Sigmoid colon (tissue), 6 donors: ENCODE measurements at regions not wholly inside any gene's neighbourhood (a gene's known extent, or its start where the extent isn't known, plus 50 kb on each side); places are given as distances from the start of the nearest gene placed in this dataset.

ENCODE experiments used
- DNase-seq: peaks from one replicate; pipeline ENCODE4 v3.0.0-alpha.2; 2019
- H3K27ac ChIP-seq, 4 donors: fragments of 200-600 bp; sonication (generic); one replicate each; pipeline ENCODE4 v1.5.1; 2016 to 2019; ENCODE audit warnings: mild to moderate bottlenecking in 1 of 4
- H3K27me3 ChIP-seq, 3 donors: fragments of 200-600 bp; sonication (generic); one replicate each; pipeline ENCODE4 v1.5.1; 2019; ENCODE audit warnings: mild to moderate bottlenecking in 1 of 3
- H3K36me3 ChIP-seq, 4 donors: fragments of 200-600 bp; sonication (generic); one replicate each; pipeline ENCODE4 v1.5.1; 2016 to 2019
- H3K4me1 ChIP-seq, 4 donors: fragments of 200-600 bp; sonication (generic); one replicate each; pipeline ENCODE4 v1.5.1; 2017 to 2019
- H3K4me3 ChIP-seq, 4 donors: fragments of 200-600 bp; sonication (generic); one replicate each; pipeline ENCODE4 v1.5.1; 2017 to 2019; ENCODE audit warnings: mild to moderate bottlenecking in 2 of 4, moderate library complexity in 1 of 4
- H3K9me3 ChIP-seq, 4 donors: fragments of 200-600 bp in 3 of 4; sonication (generic) in 3 of 4; one replicate each; pipeline versions ENCODE4 v1.5.1 to v1.6.1; 2013 to 2019
- EP300 ChIP-seq, 4 donors: sonication (generic); formaldehyde crosslinking; IDR thresholded peaks; one replicate each; pipeline ENCODE4 v1.6.1; 2017; ENCODE audit warnings: antibody characterized with exemption in 4 of 4
- POLR2A ChIP-seq, 2 donors: fragments of 450-650 bp; IDR thresholded peaks; one replicate each; pipeline ENCODE4 v1.6.1; 2016; ENCODE audit warnings: antibody characterized with exemption in 2 of 2, mild to moderate bottlenecking in 2 of 2, moderate library complexity in 2 of 2
- POLR2AphosphoS5 ChIP-seq, 4 donors: sonication (generic); formaldehyde crosslinking; IDR thresholded peaks; one replicate each; pipeline ENCODE4 v1.6.1; 2017; ENCODE audit warnings: antibody characterized with exemption in 4 of 4
- whole genome bisulfite sequencing, 2 donors: extraction: QIAGEN DNeasy Blood & Tissue Kit; methylation state at CpG; one replicate each; pipeline ENCODE4 v1.1.7; 2013; 5-methylcytosine and 5-hydroxymethylcytosine counted together
- intact Hi-C: fragments of 100-400 bp; cut with DNase I; formaldehyde crosslinking; loops from one replicate; pipeline ENCODE4 v1.15.1; 2023
- TF ChIP-seq, protein P1 (sequence below), 4 experiments: fragments of 450-650 bp in 3 of 4; fragments of 200-600 bp in 1 of 4; IDR thresholded peaks; one replicate each; pipeline ENCODE4 v1.5.1; 2016 to 2019; ENCODE audit warnings: antibody characterized with exemption in 4 of 4, mild to moderate bottlenecking in 3 of 4, moderate library complexity in 2 of 4
- donor health status: healthy with polysubstance abuse.
- donor health status: healthy.

DNA sequence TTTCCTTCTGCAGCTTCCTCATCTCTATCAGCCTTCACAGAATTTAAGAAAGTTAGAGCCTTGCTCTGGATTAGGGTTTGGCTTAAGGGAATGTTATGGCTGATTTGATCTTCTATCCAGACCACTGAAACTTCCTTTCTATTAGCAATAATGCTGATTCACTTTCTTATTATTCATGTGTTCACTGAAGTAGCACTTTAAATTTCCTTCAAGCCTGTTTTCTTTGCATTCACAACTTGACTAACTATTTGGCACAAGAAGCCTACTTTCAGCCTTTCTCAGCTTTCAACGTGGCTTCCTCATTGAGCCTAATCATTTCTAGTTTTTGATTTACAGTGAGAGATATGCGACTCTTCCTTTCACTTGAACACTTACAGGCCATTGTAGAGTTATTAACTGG, 528.5 kb downstream of the PLPP3 start:
- H3K4me3 ChIP-seq = no peak overlapping the region
- no peak for TF ChIP-seq EP300 (IDR thresholded peaks at IDR 0.05)
- no peak for TF ChIP-seq POLR2AphosphoS5 (IDR thresholded peaks at IDR 0.05)
- TF ChIP-seq POLR2A (IDR thresholded peaks at IDR 0.05) = no peak
- TF ChIP-seq, protein P1, sequence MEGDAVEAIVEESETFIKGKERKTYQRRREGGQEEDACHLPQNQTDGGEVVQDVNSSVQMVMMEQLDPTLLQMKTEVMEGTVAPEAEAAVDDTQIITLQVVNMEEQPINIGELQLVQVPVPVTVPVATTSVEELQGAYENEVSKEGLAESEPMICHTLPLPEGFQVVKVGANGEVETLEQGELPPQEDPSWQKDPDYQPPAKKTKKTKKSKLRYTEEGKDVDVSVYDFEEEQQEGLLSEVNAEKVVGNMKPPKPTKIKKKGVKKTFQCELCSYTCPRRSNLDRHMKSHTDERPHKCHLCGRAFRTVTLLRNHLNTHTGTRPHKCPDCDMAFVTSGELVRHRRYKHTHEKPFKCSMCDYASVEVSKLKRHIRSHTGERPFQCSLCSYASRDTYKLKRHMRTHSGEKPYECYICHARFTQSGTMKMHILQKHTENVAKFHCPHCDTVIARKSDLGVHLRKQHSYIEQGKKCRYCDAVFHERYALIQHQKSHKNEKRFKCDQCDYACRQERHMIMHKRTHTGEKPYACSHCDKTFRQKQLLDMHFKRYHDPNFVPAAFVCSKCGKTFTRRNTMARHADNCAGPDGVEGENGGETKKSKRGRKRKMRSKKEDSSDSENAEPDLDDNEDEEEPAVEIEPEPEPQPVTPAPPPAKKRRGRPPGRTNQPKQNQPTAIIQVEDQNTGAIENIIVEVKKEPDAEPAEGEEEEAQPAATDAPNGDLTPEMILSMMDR (IDR thresholded peaks at IDR 0.05) = no peak
- DNase-seq = no peak
- intact Hi-C loops = loop anchor here (10.0 kb wide), 3 partner anchors 424 to 666 kb away; partner anchors contain the start of gene PLPP3
- peaks cover 0 to under 1% (median 0%) of the 10 kb centered on the region in 4 donors for H3K4me1 ChIP-seq
- no peaks in the 10 kb centered on the region for H3K36me3 ChIP-seq
- H3K27me3 ChIP-seq = no peaks in the 10 kb centered on the region
- H3K27ac ChIP-seq = no peak overlapping the region
- H3K9me3 ChIP-seq = peaks cover 0 to 4% (median 0%) of the 10 kb centered on the region in 4 donors
- WGBS, 2 donors = 51 to 81% methylated on average over 2 of the region's 2 CpGs

DNA sequence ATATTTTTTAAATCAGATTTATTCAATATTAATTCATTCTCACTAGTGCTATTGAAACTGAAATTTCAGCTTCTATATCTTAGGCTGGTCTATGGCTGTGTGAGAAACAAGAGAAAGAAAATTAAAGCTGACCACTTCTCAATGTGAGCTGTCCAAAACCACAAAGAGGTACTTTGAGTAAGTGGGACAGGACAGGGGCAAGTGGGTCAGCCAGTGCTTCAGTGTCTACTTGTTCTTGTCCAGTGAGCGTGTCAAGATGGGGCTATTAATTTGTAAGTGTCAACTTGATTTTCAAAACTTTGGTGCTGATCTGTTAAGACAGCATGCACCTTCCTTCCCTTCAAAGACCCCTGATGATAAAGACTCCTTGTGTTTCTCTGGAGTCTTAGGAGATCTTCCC, 533.9 kb downstream of the PLPP3 start:
- no peak overlapping the region for H3K27ac ChIP-seq
- H3K27me3 ChIP-seq = no peaks in the 10 kb centered on the region
- no peaks in the 10 kb centered on the region for H3K36me3 ChIP-seq
- peaks cover 0 to 3% (median 0%) of the 10 kb centered on the region in 4 donors for H3K9me3 ChIP-seq
- no peak for DNase-seq
- intact Hi-C loops = no loop called here
- no peak overlapping the region for H3K4me3 ChIP-seq
- WGBS, 2 donors = 79 to 94% methylated on average over 1 of the region's 1 CpG
- TF ChIP-seq POLR2AphosphoS5 (IDR thresholded peaks at IDR 0.05) (no peak), EP300 (IDR thresholded peaks at IDR 0.05) (no peak), POLR2A (IDR thresholded peaks at IDR 0.05) (no peak)
- TF ChIP-seq, protein P1 (IDR thresholded peaks at IDR 0.05) = no peak
- H3K4me1 ChIP-seq = no peaks in the 10 kb centered on the region

DNA sequence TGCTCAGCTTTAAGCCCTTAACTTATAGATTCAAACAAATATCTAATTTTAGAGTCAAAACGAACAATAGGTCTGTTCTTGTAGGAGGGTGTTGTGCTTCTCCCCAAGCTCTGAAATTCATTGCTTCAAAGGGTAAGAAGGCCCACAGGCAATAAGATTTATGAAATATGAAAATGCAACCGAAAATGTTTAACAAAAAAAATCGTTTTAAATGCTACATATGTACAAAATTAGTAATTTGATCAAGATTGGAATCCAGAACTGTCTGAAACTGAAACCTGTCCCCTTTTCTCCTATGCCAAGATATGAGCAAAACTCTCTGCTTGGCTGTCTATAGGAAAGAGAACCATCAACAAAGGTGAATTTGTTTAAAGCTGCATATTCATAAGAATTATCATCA, 534.3 kb downstream of the PLPP3 start:
- WGBS, 2 donors = 65 to 77% methylated on average over 3 of the region's 3 CpGs
- DNase-seq = no peak
- intact Hi-C loops = no loop called here
- Histone ChIP-seq H3K27me3 (no peaks in the 10 kb centered on the region), H3K4me1 (no peaks in the 10 kb centered on the region), H3K4me3 (no peak overlapping the region), H3K36me3 (no peaks in the 10 kb centered on the region), H3K9me3 (no peaks in the 10 kb centered on the region), H3K27ac (no peak overlapping the region)
- TF ChIP-seq, protein P1 (IDR thresholded peaks at IDR 0.05) = no peak
- TF ChIP-seq POLR2AphosphoS5 (IDR thresholded peaks at IDR 0.05) = no peak
- no peak for TF ChIP-seq EP300 (IDR thresholded peaks at IDR 0.05)
- TF ChIP-seq POLR2A (IDR thresholded peaks at IDR 0.05) = no peak

- TF ChIP-seq, protein P1 (IDR thresholded peaks at IDR 0.05) = no peak
- no peak for TF ChIP-seq POLR2AphosphoS5 (IDR thresholded peaks at IDR 0.05)
- TF ChIP-seq EP300 (IDR thresholded peaks at IDR 0.05) = no peak
- no peak for TF ChIP-seq POLR2A (IDR thresholded peaks at IDR 0.05)
- Histone ChIP-seq H3K4me1 (peaks cover 0 to 8% (median 7%) of the 10 kb centered on the region in 4 donors), H3K9me3 (no peaks in the 10 kb centered on the region), H3K27me3 (no peaks in the 10 kb centered on the region), H3K36me3 (no peaks in the 10 kb centered on the region), H3K27ac (no peak overlapping the region), H3K4me3 (no peak overlapping the region)
- intact Hi-C loops = no loop called here
- DNase-seq = no peak
Observed at GRCh38 chr1:56036479-56036878, 542.9 kb downstream of the PLPP3 start.

GRCh38 chr1:56034847-56035481, 544.4 kb downstream of the PLPP3 start:
- DNase-seq = no peak
- Histone ChIP-seq H3K36me3 (no peaks in the 10 kb centered on the region), H3K27me3 (no peaks in the 10 kb centered on the region), H3K4me3 (no peak overlapping the region), H3K4me1 (peaks cover 0 to 8% (median 7%) of the 10 kb centered on the region in 4 donors), H3K9me3 (no peaks in the 10 kb centered on the region), H3K27ac (no peak overlapping the region)
- TF ChIP-seq POLR2AphosphoS5 (IDR thresholded peaks at IDR 0.05) (no peak), EP300 (IDR thresholded peaks at IDR 0.05) (no peak), POLR2A (IDR thresholded peaks at IDR 0.05) (no peak)
- TF ChIP-seq, protein P1 (IDR thresholded peaks at IDR 0.05) = no peak
- intact Hi-C loops = no loop called here
- 94 to 97% methylated on average over 2 of the region's 2 CpGs for WGBS, 2 donors
